VCaP (cell line): ENCODE measurements at regions not wholly inside any gene's neighbourhood (a gene's known extent, or its start where the extent isn't known, plus 50 kb on each side); places are given as distances from the start of the nearest gene placed in this dataset.
"Not testable (repeated sequence)": the region's sequence is repeated elsewhere in the genome, so short reads cannot be mapped to it uniquely, and the experiment has no call there.

ENCODE experiments used
- H3K27ac ChIP-seq: fragments of 450-650 bp; 2 replicates; pipeline ENCODE4 v1.5.1; 2017
- TF ChIP-seq, protein P1 (sequence below): fragments of 450-650 bp; conservative IDR thresholded peaks from 2 replicates; pipeline ENCODE4 v1.5.1; 2017; ENCODE audit warnings: mild to moderate bottlenecking, moderate library complexity

DNA sequence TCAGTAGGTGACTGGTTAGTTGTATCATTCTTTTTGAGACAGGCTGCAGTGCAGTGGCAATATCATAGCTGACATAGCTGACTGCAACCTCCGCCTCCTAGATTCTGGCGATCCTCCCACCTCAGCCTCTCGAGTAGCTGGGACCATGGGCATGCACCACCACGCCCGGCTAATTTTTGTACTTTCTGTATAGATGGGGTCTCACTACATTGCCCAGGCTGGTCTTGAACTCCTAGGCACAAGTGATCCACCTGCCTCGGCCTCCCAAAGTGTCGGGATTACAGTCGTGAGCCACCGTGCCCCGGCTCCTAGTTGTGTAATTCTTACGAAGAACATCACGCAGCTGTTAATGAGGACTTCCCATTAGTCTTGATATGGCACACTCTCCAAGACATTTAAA lies 123.4 kb upstream of the VKORC1L1 start:
- H3K27ac ChIP-seq, result peak overlapping the region; percentile 91
- TF ChIP-seq, protein P1, sequence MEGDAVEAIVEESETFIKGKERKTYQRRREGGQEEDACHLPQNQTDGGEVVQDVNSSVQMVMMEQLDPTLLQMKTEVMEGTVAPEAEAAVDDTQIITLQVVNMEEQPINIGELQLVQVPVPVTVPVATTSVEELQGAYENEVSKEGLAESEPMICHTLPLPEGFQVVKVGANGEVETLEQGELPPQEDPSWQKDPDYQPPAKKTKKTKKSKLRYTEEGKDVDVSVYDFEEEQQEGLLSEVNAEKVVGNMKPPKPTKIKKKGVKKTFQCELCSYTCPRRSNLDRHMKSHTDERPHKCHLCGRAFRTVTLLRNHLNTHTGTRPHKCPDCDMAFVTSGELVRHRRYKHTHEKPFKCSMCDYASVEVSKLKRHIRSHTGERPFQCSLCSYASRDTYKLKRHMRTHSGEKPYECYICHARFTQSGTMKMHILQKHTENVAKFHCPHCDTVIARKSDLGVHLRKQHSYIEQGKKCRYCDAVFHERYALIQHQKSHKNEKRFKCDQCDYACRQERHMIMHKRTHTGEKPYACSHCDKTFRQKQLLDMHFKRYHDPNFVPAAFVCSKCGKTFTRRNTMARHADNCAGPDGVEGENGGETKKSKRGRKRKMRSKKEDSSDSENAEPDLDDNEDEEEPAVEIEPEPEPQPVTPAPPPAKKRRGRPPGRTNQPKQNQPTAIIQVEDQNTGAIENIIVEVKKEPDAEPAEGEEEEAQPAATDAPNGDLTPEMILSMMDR, result no peak

DNA sequence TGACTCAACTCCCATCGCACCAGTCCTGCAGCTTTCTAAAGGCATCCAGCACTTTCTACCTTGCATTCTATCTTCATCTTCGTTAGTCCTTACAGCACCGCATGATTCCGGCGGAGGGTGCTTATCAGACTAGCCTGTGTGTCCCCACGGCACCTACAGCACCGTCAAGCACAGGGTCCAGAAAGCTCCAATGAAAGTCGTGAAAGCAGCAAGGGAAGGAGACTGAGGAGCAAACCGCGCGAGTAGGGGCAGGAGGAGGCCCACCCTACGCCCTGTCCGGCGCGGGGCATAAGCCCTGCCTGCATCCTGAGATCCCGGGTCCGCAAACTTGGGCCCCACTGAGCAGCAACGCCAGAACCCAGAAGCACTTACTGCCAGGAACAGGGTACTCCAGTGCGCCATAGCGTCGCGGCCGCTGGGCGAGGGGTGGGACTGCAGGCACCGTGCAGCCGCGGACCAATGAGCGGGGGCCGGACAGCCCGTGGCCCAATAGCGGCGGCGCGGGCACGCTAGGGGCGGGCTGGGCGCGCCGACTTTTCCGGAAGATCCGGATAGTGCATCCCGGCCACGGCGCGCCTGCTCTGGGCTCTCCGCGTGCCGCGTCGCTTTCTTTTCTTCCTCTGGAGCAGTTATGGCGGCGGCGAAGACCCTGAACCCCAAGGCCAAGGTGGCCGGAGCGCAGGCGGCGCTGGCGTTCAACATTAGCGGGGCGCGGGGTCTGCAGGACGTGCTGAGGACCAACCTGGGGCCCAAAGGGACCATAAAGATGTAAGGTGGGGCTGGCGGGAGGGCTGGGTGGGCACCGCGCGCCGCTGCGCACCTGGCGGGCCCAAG lies 122.1 kb upstream of the VKORC1L1 start:
- TF ChIP-seq, protein P1, result no peak
- H3K27ac ChIP-seq, result peak overlapping the region; percentile 91

DNA sequence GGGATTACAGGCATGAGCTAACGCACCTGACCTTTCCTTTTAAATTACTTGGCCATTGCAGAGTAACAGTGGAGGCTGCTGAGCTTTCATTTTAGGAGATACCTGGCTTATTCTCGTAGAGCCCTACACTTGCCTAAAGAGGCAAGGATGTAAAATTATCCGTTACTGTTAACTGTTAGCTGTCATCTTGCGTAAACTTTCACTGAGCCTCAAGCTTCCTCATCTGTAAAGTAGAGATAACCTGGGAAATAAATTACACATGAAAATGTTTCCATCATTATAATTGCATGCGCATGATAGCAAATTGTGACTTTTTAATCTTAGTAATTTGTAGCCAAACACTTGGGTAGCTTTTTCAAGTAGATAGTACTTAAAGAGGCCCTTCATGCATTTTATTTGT lies 118.8 kb upstream of the VKORC1L1 start:
- not testable (repeated sequence) for H3K27ac ChIP-seq

DNA sequence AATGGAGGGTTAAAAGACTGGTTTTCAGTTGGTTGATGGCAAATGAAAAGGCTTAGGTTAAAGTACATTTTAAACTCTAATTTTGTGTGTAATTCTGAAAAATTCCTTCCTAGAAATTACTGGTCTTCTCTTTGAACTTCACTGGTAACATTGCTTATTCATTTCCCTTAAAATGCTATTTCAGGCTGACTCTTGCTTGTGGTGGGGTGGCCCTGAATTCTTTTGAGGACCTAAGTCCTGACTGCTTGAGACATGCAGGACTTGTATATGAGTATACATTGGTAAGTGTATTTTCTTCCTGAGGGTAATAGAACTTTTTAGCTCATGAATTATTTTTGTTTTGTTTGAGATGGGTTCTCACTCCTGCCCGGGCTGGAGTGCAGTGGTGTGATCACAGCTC lies 113.9 kb upstream of the VKORC1L1 start:
- not testable (repeated sequence) for H3K27ac ChIP-seq

DNA sequence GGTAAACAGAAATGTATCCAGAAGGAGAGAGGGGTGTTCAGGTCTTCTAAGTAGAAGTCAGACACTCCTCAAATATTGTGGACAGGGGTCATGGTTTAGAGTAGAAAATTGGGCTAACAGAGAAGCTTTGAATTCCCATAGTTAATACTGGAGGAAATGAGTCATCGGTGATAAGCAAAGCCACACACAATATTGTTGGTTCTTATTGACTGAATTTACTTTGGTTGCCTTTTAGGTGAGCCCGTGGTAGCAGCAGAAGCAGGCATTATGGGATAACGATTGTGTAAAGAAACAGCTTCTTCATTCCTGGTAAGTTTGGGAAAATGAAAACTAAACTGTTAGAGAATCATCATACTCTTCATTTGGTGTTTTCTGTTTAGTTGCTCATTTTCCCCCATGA lies 110.2 kb upstream of the VKORC1L1 start:
- not testable (repeated sequence) for H3K27ac ChIP-seq

DNA sequence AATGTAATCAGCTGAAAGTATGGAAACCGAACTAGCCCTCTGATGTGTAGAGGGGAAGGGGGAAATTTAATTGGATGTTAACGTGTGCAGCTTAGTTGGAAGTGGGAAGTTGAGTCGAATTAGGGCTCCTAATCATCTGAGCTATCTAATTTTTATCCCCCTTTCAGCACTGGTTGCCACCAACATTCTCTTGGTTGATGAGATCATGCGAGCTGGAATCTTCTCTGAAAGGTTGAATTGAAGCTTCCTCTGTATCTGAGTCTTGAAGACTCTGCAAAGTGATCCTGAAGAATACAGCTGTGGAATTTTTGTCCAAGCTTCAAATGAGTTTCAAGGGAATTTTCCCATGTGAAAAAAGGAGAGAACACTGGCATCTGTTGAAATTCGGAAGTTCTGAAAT lies 109.8 kb upstream of the VKORC1L1 start:
- not testable (repeated sequence) for H3K27ac ChIP-seq

DNA sequence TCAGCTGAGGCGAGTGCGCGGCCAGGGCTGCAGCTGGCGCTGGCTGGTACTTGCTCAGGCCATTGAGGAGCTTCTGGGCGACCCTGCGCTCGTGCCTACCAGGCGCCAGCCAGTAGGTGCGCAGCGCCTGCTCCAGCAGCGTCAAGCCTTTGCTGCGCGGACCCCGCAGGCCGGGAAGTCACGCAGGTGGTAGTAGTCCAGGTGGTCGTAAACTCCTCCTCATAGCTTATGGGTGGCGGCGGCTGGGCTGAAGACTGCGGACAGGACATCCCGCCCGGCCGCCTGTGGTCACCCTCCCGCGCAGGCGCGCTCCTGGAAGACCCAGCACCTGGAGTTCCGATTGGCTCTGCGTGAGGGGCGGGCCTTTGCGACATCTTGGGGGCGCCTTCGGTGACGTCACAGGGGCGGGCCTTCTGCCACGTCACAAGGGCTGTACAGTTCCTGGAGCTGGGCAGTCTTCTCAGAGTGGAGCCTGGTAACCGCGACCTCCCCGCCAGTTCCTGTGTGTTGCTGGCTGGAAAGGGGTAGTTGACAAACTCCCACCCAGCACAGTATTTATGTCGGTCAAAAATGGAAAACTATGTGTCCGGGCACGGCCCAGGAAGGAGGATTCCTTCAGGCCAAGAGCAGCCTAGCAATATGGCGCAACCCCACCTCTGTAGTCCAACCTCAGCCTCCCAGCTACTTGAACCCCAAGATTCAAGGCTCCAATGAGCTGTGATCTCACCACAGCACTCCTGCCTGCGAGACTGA lies 102.2 kb upstream of the VKORC1L1 start:
- peak overlapping the region; percentile 43; the same call in 1 of the 2 replicates for H3K27ac ChIP-seq

DNA sequence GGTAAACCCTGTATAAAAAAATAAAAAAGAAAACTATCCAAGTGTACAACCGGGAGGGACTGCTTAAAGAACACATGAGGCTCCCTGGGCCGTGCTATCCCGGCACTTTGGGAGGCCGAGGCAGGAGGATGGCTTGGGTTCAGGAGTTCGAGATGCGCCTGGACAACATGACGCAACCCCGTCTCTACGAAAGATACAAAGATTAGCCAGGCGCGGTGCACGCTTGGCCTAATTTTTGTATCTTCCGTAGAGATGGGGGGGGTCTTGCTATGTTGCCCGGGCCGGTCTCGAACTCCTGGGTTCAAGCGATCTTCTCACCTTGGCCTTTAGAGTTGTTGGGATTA lies 101.7 kb upstream of the VKORC1L1 start:
- not testable (repeated sequence) for H3K27ac ChIP-seq

DNA sequence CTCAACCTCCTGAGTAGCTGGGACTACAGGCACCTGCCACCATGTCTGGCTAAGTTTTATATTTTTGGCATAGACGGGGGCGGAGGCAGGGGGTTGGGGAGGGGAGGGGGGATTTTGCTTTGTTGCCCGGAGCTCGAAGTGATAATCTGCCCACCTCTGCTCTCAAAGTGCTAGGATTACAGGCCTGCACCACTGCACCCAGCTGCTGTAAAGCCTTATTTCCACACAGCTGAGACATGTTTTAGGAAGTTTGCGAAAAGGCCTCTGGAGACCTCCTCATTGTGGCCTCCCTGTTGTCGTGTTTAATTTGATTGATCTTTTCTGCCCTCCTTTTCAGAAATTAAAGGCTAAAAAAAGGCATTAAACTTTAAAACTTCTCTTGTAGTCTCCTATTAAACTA lies 96.2 kb upstream of the VKORC1L1 start:
- H3K27ac ChIP-seq, result not testable (repeated sequence)

DNA sequence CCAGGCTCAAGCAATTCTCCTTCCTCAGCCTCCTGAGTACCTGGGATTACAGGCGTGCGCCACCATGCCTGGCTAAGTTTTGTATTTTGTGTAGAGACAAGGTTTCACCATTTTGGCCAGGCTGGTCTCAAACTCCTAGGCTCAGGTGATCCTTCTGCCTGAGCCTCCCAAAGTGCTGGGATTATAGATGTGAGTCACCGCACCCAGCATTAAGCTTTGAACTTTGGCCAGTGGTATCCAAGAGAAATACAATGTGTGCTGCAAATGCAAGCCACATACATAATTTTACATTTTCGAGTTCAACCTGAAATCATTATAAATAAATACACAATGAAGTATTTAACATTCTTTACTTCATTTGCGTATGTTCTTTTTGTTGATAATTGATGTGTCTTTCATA lies 82.9 kb upstream of the VKORC1L1 start:
- H3K27ac ChIP-seq, result not testable (repeated sequence)

DNA sequence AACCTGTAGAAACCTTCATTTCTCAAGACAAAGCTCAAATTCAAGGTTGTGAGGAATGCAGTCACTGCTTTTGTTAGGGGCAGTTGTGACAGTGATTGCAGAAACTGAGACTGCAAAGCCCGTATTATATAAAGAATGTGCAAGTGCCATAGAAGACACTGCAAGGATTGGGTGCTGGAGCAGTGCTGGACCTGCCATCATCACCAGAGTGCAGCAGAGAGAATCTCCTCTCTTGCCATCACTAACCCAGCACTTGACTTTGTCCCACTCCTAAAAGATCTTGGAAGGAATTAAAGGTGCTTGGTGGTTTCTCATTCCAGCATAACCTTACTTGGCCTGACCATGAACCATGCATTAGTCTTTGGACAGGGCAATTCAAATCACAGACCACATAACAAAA lies 81.1 kb upstream of the VKORC1L1 start:
- H3K27ac ChIP-seq, result not testable (repeated sequence)

DNA sequence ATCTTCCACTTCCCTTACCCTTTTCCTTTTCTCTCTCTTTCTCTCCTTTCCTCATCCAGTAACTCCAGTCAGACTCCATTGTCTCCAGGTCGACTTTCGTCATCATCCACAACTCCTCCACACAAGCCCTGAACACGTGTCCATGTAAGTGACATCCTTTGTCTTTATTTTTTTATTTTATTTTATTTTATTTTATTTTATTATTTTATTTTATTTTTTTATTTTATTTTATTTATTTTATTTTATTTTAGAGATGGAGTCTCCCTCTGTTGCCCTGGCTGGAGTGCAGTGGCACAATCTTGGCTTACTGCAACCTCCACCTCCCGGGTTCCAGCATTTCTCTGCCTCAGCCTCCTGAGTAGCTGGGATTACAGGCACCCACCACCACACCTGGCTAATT lies 80.1 kb upstream of the VKORC1L1 start:
- not testable (repeated sequence) for H3K27ac ChIP-seq

DNA sequence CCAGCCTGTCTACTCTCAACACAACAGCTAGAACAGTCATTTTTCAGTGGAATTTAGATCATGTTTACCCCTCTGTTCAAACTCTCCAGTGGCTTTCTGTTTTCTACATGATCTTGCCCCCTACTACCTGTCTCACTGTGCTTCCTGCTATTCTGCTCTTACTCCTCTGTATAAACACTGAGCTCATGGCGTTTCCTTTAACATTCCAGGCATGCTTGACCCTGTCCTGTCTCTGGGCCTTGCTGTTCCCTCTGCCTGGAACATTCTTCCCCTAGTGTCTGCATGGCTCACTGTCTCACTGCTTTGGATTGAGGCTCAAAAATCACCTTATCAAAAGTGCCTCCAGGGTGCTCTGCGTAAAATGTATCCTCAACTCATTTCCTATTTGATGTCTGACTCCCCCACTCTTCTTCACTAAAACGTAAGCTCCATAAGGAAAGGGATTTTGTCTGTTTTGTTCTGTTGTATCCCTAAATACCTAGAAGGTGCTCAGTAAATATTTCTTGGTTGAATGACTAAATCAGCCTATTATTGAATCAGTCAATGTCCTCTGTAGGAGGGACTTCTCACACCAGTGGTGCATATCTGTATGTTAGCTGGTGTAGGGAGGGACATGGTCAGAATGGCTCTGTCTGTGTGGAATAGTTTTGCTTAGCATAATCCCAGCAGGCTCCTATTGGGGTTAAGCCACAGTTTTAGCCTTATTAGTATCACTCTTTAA lies 78.0 kb upstream of the VKORC1L1 start:
- H3K27ac ChIP-seq, result not testable (repeated sequence)

DNA sequence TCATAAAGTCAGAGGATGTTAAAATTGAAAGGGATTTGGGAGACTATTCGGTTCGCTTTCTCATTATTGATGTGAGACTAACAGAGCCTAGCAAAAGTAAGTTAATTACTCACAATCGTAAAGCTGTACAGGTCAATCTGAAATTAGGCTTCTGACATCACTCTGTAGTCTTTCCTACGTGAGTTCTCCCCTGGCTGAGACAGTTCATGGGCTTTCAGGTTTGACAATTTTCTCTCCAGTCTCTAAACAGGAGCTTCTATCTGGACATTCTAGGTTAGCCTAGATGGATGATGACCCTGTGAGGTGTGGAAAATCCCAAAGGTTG lies 77.5 kb upstream of the VKORC1L1 start:
- not testable (repeated sequence) for H3K27ac ChIP-seq
